Thyroid gland (tissue), 4 donors: ENCODE measurements at regions not wholly inside any gene's neighbourhood (a gene's known extent, or its start where the extent isn't known, plus 50 kb on each side); places are given as distances from the start of the nearest gene placed in this dataset.

ENCODE experiments used
- DNase-seq, 2 donors: peaks; one replicate each; pipeline ENCODE4 v3.0.0-alpha.2; 2019
- H3K27ac ChIP-seq, 3 donors: fragments of 200-600 bp; sonication (generic); 1 replicate in 2 of 3; 2 replicates in 1 of 3; pipeline ENCODE4 v1.5.1; 2016 to 2019; ENCODE audit warnings: mild to moderate bottlenecking in 1 of 3, moderate library complexity in 1 of 3
- H3K27me3 ChIP-seq: fragments of 200-600 bp; sonication (generic); one replicate; pipeline ENCODE4 v1.5.1; 2019
- H3K36me3 ChIP-seq, 2 donors: fragments of 200-600 bp; sonication (generic); one replicate each; pipeline ENCODE4 v1.5.1; 2016 to 2019
- H3K4me1 ChIP-seq, 2 donors: fragments of 200-600 bp; sonication (generic); one replicate each; pipeline ENCODE4 v1.5.1; 2017 to 2019
- H3K4me3 ChIP-seq, 3 donors: fragments of 200-600 bp; sonication (generic); replicated peaks in 1 of 3; 1 replicate in 2 of 3; 2 replicates in 1 of 3; pipeline ENCODE4 v1.5.1; 2016; ENCODE audit warnings: mild to moderate bottlenecking in 1 of 3
- H3K9me3 ChIP-seq: fragments of 200-600 bp; sonication (generic); one replicate; pipeline ENCODE4 v1.5.1; 2017
- POLR2A ChIP-seq, 2 donors: fragments of 450-650 bp; IDR thresholded peaks; one replicate each; pipeline ENCODE4 v1.6.1; 2017; ENCODE audit warnings: antibody characterized with exemption in 2 of 2, mild to moderate bottlenecking in 2 of 2, moderate library complexity in 1 of 2
- WGBS, 2 donors: methylation state at CpG; one replicate each; pipeline ENCODE4 v1.1.5; 2017; 5-methylcytosine and 5-hydroxymethylcytosine counted together
- intact Hi-C: fragments of 100-400 bp; cut with DNase I; formaldehyde crosslinking; loops from one replicate; pipeline ENCODE4 v1.15.1; 2023
- TF ChIP-seq, protein P1 (sequence below), 6 experiments: fragments of 200-600 bp in 3 of 6; fragments of 450-650 bp in 3 of 6; sonication (generic) in 3 of 6; IDR thresholded peaks; one replicate each; pipeline ENCODE4 v1.5.1; 2016 to 2019; ENCODE audit warnings: antibody characterized with exemption in 6 of 6, mild to moderate bottlenecking in 2 of 6, inconsistent platforms in 1 of 6, moderate library complexity in 1 of 6

DNA sequence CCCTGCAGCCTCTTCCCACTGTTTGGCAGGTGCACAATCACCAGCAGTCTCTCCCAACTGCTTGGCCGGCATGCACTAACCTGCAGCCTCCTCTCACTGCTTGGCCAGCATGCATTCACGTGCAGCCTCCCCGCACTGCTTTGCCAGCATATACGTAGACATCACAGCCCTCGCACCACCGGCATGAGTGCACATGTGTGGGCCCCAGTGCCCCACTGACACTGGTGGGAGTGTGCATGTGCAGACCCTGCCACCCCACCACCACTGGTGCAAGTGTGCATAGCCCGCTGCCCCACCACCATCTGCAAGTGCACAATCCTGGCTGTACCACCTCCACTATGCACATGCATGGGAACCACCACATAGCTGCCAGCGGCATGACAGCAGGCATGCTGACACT lies 127.5 kb upstream of the SOX9 start:
- WGBS, 2 donors: 92% methylated on average over 6 of the region's 8 CpGs; no CpG with 5 or more reads in 1 of the 2 donors
- intact Hi-C loops: no loop called here
- no peak for DNase-seq
- Histone ChIP-seq H3K4me3 (no peak overlapping the region), H3K4me1 (no peaks in the 10 kb centered on the region), H3K27ac (no peak overlapping the region), H3K36me3 (no peaks in the 10 kb centered on the region), H3K9me3 (no peaks in the 10 kb centered on the region), H3K27me3 (no peaks in the 10 kb centered on the region)
- TF ChIP-seq POLR2A (IDR thresholded peaks at IDR 0.05): no peak
- TF ChIP-seq, protein P1, sequence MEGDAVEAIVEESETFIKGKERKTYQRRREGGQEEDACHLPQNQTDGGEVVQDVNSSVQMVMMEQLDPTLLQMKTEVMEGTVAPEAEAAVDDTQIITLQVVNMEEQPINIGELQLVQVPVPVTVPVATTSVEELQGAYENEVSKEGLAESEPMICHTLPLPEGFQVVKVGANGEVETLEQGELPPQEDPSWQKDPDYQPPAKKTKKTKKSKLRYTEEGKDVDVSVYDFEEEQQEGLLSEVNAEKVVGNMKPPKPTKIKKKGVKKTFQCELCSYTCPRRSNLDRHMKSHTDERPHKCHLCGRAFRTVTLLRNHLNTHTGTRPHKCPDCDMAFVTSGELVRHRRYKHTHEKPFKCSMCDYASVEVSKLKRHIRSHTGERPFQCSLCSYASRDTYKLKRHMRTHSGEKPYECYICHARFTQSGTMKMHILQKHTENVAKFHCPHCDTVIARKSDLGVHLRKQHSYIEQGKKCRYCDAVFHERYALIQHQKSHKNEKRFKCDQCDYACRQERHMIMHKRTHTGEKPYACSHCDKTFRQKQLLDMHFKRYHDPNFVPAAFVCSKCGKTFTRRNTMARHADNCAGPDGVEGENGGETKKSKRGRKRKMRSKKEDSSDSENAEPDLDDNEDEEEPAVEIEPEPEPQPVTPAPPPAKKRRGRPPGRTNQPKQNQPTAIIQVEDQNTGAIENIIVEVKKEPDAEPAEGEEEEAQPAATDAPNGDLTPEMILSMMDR (IDR thresholded peaks at IDR 0.05): no peak

- Histone ChIP-seq H3K27ac (no peak overlapping the region), H3K27me3 (no peaks in the 10 kb centered on the region), H3K9me3 (no peaks in the 10 kb centered on the region), H3K4me3 (no peak overlapping the region), H3K4me1 (no peaks in the 10 kb centered on the region), H3K36me3 (no peaks in the 10 kb centered on the region)
- WGBS, 2 donors: 72 to 74% methylated on average over 2 of the region's 2 CpGs
- DNase-seq: no peak
- intact Hi-C loops: no loop called here
- TF ChIP-seq, protein P1 (IDR thresholded peaks at IDR 0.05): no peak
- no peak for TF ChIP-seq POLR2A (IDR thresholded peaks at IDR 0.05)
These were observed 125.2 kb upstream of the SOX9 start for GRCh38 chr17:71995590-71995989.

DNA sequence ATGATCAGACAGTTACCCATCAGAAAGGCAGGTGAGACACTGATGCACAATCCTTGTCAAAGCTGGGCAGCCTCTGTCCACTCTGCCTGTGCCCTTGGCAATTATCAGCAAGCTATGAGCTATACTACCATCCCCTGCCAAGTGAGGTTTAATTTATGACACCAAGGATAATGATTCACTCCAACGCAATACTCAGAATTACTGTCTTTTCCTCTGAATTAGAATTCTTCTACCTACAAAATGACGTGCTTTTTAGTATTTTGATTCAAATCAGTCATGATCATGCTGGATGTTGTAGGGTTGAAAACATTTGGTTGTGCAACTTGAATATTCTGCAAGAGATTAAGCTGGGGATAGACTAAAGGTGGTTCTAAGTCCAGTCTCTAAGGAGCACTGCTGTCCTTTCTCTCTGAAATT lies 116.8 kb upstream of the SOX9 start:
- TF ChIP-seq, protein P1 (IDR thresholded peaks at IDR 0.05): no peak
- TF ChIP-seq POLR2A (IDR thresholded peaks at IDR 0.05): no peak
- no peak for DNase-seq
- Histone ChIP-seq H3K9me3 (no peaks in the 10 kb centered on the region), H3K4me1 (no peaks in the 10 kb centered on the region), H3K27ac (no peak overlapping the region), H3K4me3 (no peak overlapping the region), H3K36me3 (no peaks in the 10 kb centered on the region), H3K27me3 (no peaks in the 10 kb centered on the region)
- 89 to 94% methylated on average over 2 of the region's 2 CpGs for WGBS, 2 donors
- intact Hi-C loops: no loop called here

DNA sequence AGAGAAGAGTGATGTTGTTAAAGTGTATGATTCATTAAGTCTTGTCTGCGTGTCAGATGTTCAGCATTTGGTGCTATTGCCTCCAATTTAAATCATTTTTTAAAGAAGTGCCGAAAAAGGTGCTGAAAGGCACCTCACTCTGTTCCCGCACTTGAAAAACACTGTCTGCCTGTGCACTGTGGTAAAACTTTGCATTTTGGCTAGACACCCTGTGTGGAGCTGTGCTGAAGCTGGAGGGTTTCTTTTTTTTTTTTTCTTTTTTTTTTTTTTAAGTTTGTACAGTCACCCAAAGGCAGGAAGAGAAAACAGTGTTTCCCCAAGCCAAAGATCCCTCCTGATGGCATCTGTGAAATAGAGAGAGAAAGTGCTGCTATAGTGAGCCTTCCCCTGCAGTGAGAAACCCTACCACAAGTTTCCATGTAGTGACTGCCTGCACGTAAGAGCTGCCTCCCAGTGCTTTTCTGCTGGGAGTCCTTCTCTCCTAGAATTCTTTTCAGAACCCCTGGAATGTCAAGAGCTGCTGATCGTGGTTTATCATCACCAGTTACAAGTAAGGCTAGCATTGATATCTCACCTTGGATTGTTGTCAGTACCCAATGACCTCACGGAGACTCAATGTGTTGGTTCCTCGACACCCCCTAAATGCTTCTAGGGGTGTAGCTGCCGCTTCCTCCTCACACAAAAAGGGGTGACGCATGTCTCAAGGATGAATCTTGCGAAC lies 116.0 kb upstream of the SOX9 start:
- no peak overlapping the region for H3K27ac ChIP-seq

More for the DNA sequence above, 116.0 kb upstream of the SOX9 start:
- no peaks in the 10 kb centered on the region for H3K4me1 ChIP-seq
- intact Hi-C loops: no loop called here
- no peaks in the 10 kb centered on the region for H3K36me3 ChIP-seq
- H3K4me3 ChIP-seq: no peak overlapping the region
- no peaks in the 10 kb centered on the region for H3K27me3 ChIP-seq
- DNase-seq: no peak
- no peak for TF ChIP-seq POLR2A (IDR thresholded peaks at IDR 0.05)
- TF ChIP-seq, protein P1 (IDR thresholded peaks at IDR 0.05): no peak
- no peaks in the 10 kb centered on the region for H3K9me3 ChIP-seq
- WGBS, 2 donors: 78 to 80% methylated on average over 10 of the region's 10 CpGs
